ENCODE measurements at regions not wholly inside any gene's neighbourhood (a gene's known extent, or its start where the extent isn't known, plus 50 kb on each side); places are given as distances from the start of the nearest gene placed in this dataset.
A peak's percentile ranks its signal among the peaks of the same experiment; 100 is the strongest.

- Histone ChIP-seq H3K4me3 (no peak overlapping the region), H3K27me3 (replicated peaks; ENCODE audit: insufficient read depth) (no peaks in the 10 kb centered on the region), H3K36me3 (no peaks in the 10 kb centered on the region), H3K9me3 (no peaks in the 10 kb centered on the region), H3K27ac (no peak overlapping the region), H3K4me1 (replicated peaks) (no peaks in the 10 kb centered on the region)
- intact Hi-C loops (cut with DNase I): no loop called here
- TF ChIP-seq POLR2A (IDR thresholded peaks at IDR 0.05) (no peak), CTCF (IDR thresholded peaks at IDR 0.05) (no peak), POLR2AphosphoS5 (IDR thresholded peaks at IDR 0.05) (no peak)
- DNase-seq (ENCODE audit: low spot score): no peak
- WGBS: 88% methylated on average over 25 of the region's 25 CpGs
Observed at GRCh38 chr18:53920312-53921075, 304.0 kb downstream of the MBD2 start.

GRCh38 chr18:53918091-53918490 is 306.4 kb downstream of the MBD2 start:
- DNase-seq (ENCODE audit: low spot score): no peak
- H3K9me3 ChIP-seq: no peaks in the 10 kb centered on the region
- intact Hi-C loops (cut with DNase I): no loop called here
- no peaks in the 10 kb centered on the region for H3K4me1 ChIP-seq (replicated peaks)
- H3K36me3 ChIP-seq: no peaks in the 10 kb centered on the region
- H3K27me3 ChIP-seq (replicated peaks; ENCODE audit: insufficient read depth): no peaks in the 10 kb centered on the region
- WGBS: 51% methylated on average over 2 of the region's 2 CpGs
- TF ChIP-seq CTCF (IDR thresholded peaks at IDR 0.05) (no peak), POLR2A (IDR thresholded peaks at IDR 0.05) (no peak), POLR2AphosphoS5 (IDR thresholded peaks at IDR 0.05) (no peak)
- H3K27ac ChIP-seq: no peak overlapping the region
- no peak overlapping the region for H3K4me3 ChIP-seq

- H3K36me3 ChIP-seq: no peaks in the 10 kb centered on the region
- H3K27me3 ChIP-seq (replicated peaks; ENCODE audit: insufficient read depth): no peaks in the 10 kb centered on the region
- DNase-seq (ENCODE audit: low spot score): no peak
- H3K4me3 ChIP-seq: no peak overlapping the region
- H3K4me1 ChIP-seq (replicated peaks): no peaks in the 10 kb centered on the region
- no peaks in the 10 kb centered on the region for H3K9me3 ChIP-seq
- intact Hi-C loops (cut with DNase I): no loop called here
- TF ChIP-seq CTCF (IDR thresholded peaks at IDR 0.05) (no peak), POLR2AphosphoS5 (IDR thresholded peaks at IDR 0.05) (no peak), POLR2A (IDR thresholded peaks at IDR 0.05) (no peak)
- H3K27ac ChIP-seq: no peak overlapping the region
- 45% methylated on average over 2 of the region's 2 CpGs for WGBS
Observed at GRCh38 chr18:53911200-53911599, 313.3 kb downstream of the MBD2 start.

GRCh38 chr18:53909668-53910067 is 314.8 kb downstream of the MBD2 start:
- 63% methylated on average over 4 of the region's 4 CpGs for WGBS
- no peaks in the 10 kb centered on the region for H3K9me3 ChIP-seq
- DNase-seq (ENCODE audit: low spot score): peak; percentile 5
- H3K4me1 ChIP-seq (replicated peaks): no peaks in the 10 kb centered on the region
- no peaks in the 10 kb centered on the region for H3K27me3 ChIP-seq (replicated peaks; ENCODE audit: insufficient read depth)
- H3K27ac ChIP-seq: no peak overlapping the region
- H3K36me3 ChIP-seq: no peaks in the 10 kb centered on the region
- no peak for TF ChIP-seq POLR2A (IDR thresholded peaks at IDR 0.05)
- no peak for TF ChIP-seq POLR2AphosphoS5 (IDR thresholded peaks at IDR 0.05)
- peak in 1 of 4 experiments; percentile 33 for TF ChIP-seq CTCF (IDR thresholded peaks at IDR 0.05)
- no peak overlapping the region for H3K4me3 ChIP-seq
- intact Hi-C loops (cut with DNase I): no loop called here

- H3K9me3 ChIP-seq: no peaks in the 10 kb centered on the region
- H3K36me3 ChIP-seq: no peaks in the 10 kb centered on the region
- intact Hi-C loops (cut with DNase I): no loop called here
- no peak for TF ChIP-seq POLR2AphosphoS5 (IDR thresholded peaks at IDR 0.05)
- TF ChIP-seq CTCF (IDR thresholded peaks at IDR 0.05): no peak
- no peak for TF ChIP-seq POLR2A (IDR thresholded peaks at IDR 0.05)
- H3K27me3 ChIP-seq (replicated peaks; ENCODE audit: insufficient read depth): no peaks in the 10 kb centered on the region
- no peak overlapping the region for H3K27ac ChIP-seq
- no peaks in the 10 kb centered on the region for H3K4me1 ChIP-seq (replicated peaks)
- no peak overlapping the region for H3K4me3 ChIP-seq
- no peak for DNase-seq (ENCODE audit: low spot score)
Observed at GRCh38 chr18:53907921-53908320, 316.5 kb downstream of the MBD2 start.

All from prostate gland (tissue), 2 donors.